Fibroblast of lung (primary cell): ENCODE measurements at regions not wholly inside any gene's neighbourhood (a gene's known extent, or its start where the extent isn't known, plus 50 kb on each side); places are given as distances from the start of the nearest gene placed in this dataset.
"Not testable (repeated sequence)": the region's sequence is repeated elsewhere in the genome, so short reads cannot be mapped to it uniquely, and the experiment has no call there.

Experiments
- DNase-seq, 2 donors: peaks; one replicate each; pipeline versions ENCODE4 v3.0.0 to v3.0.0-alpha.2; 2010; ENCODE audit warnings: low read depth in 2 of 2
- H2AFZ ChIP-seq: 2 replicates; pipeline ENCODE4 v1.5.1; 2012; ENCODE audit warnings: low read length, control low read depth, inconsistent platforms
- H3K27ac ChIP-seq: 2 replicates; pipeline ENCODE4 v1.5.1; 2011; ENCODE audit warnings: low read length, control low read depth; ENCODE audit not compliant: insufficient read depth
- H3K27me3 ChIP-seq: 2 replicates; pipeline ENCODE4 v1.5.1; 2011; ENCODE audit warnings: mild to moderate bottlenecking, low read length; ENCODE audit not compliant: control insufficient read depth, insufficient read depth
- H3K36me3 ChIP-seq: 2 replicates; pipeline ENCODE4 v1.5.1; 2011; ENCODE audit warnings: low read length; ENCODE audit not compliant: control insufficient read depth, insufficient read depth
- H3K4me1 ChIP-seq: 2 replicates; pipeline ENCODE4 v1.5.1; 2011; ENCODE audit warnings: low read length; ENCODE audit not compliant: control insufficient read depth, insufficient read depth; ENCODE audit errors: extremely low read depth
- H3K4me2 ChIP-seq: 2 replicates; pipeline ENCODE4 v1.5.1; 2011; ENCODE audit warnings: low read length, control low read depth; ENCODE audit not compliant: insufficient read depth; ENCODE audit errors: extremely low read depth
- H3K4me3 ChIP-seq, 4 experiments: fragments of 200-600 bp in 1 of 4; sonication (generic) in 1 of 4; replicated peaks in 1 of 4; 2 replicates each; pipeline ENCODE4 v1.5.1; 2011 to 2016; ENCODE audit warnings: low read length in 4 of 4, low read depth in 3 of 4, mild to moderate bottlenecking in 3 of 4, control low read depth in 2 of 4, inconsistent platforms in 1 of 4, mixed read lengths in 1 of 4; ENCODE audit not compliant: insufficient read depth in 1 of 4; ENCODE audit errors: control extremely low read depth in 1 of 4
- H3K79me2 ChIP-seq: 2 replicates; pipeline ENCODE4 v1.5.1; 2012; ENCODE audit warnings: mild to moderate bottlenecking, low read length, inconsistent platforms; ENCODE audit not compliant: control insufficient read depth, insufficient read depth
- H3K9ac ChIP-seq: 2 replicates; pipeline ENCODE4 v1.5.1; 2011; ENCODE audit warnings: mild to moderate bottlenecking, low read length, control low read depth; ENCODE audit not compliant: insufficient read depth
- H3K9me3 ChIP-seq: 2 replicates; pipeline ENCODE4 v1.5.1; 2012; ENCODE audit warnings: low read depth, low read length; ENCODE audit not compliant: control insufficient read depth, insufficient read depth
- H4K20me1 ChIP-seq: 2 replicates; pipeline ENCODE4 v1.5.1; 2011; ENCODE audit warnings: low read length; ENCODE audit not compliant: control insufficient read depth, insufficient read depth; ENCODE audit errors: extremely low read depth
- EZH2 ChIP-seq: IDR thresholded peaks from 2 replicates; pipeline ENCODE4 v1.5.1; 2012; ENCODE audit warnings: low read length, control low read depth, mild to moderate bottlenecking; ENCODE audit errors: missing control alignments
- TF ChIP-seq, protein P1 (sequence below), 2 donors: IDR thresholded peaks in 1 of 2; conservative IDR thresholded peaks in 1 of 2; 1 replicate in 1 of 2; 2 replicates in 1 of 2; pipeline ENCODE4 v1.5.1; 2011 to 2012; ENCODE audit warnings: low read length in 2 of 2, control low read depth in 1 of 2, inconsistent platforms in 1 of 2, low read depth in 1 of 2, mild to moderate bottlenecking in 1 of 2

DNA sequence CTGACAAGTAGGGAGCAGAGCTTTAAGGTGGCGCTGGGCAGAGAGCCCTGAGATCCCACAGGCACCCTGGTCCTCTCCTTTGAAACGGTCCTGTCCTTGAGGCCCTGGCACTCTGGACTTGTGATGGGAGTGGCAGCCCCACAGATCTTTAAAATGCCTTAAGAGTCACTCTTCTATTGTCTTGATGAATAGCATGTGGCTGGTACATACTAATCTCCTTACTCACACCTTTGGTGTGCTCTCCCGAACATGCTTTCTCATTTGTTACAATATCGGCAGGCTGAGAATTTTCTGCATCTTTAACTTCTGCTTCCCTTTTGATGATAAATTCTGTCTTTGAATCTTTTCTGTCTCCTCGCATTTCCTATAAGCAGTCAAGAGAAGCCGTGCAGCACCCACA lies 333.8 kb downstream of the TFAP2A start:
- TF ChIP-seq, protein P1, sequence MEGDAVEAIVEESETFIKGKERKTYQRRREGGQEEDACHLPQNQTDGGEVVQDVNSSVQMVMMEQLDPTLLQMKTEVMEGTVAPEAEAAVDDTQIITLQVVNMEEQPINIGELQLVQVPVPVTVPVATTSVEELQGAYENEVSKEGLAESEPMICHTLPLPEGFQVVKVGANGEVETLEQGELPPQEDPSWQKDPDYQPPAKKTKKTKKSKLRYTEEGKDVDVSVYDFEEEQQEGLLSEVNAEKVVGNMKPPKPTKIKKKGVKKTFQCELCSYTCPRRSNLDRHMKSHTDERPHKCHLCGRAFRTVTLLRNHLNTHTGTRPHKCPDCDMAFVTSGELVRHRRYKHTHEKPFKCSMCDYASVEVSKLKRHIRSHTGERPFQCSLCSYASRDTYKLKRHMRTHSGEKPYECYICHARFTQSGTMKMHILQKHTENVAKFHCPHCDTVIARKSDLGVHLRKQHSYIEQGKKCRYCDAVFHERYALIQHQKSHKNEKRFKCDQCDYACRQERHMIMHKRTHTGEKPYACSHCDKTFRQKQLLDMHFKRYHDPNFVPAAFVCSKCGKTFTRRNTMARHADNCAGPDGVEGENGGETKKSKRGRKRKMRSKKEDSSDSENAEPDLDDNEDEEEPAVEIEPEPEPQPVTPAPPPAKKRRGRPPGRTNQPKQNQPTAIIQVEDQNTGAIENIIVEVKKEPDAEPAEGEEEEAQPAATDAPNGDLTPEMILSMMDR (conservative IDR thresholded peaks at IDR 0.05 in 1 of 2, IDR thresholded peaks at IDR 0.05 in 1 of 2; ENCODE audit: low read depth in 1 of 2, low read length in 2 of 2): no peak
- no peak for TF ChIP-seq EZH2
- no peak overlapping the region for H2AFZ ChIP-seq
- H3K4me1 ChIP-seq: no peaks in the 10 kb centered on the region
- no peaks in the 10 kb centered on the region for H3K79me2 ChIP-seq
- no peaks in the 10 kb centered on the region for H4K20me1 ChIP-seq
- no peaks in the 10 kb centered on the region for H3K9me3 ChIP-seq
- no peak for DNase-seq
- H3K9ac ChIP-seq: no peak overlapping the region
- no peak overlapping the region for H3K27ac ChIP-seq
- no peaks in the 10 kb centered on the region for H3K36me3 ChIP-seq
- H3K4me2 ChIP-seq: no peak overlapping the region
- no peaks in the 10 kb centered on the region for H3K27me3 ChIP-seq
- H3K4me3 ChIP-seq: no peak overlapping the region

DNA sequence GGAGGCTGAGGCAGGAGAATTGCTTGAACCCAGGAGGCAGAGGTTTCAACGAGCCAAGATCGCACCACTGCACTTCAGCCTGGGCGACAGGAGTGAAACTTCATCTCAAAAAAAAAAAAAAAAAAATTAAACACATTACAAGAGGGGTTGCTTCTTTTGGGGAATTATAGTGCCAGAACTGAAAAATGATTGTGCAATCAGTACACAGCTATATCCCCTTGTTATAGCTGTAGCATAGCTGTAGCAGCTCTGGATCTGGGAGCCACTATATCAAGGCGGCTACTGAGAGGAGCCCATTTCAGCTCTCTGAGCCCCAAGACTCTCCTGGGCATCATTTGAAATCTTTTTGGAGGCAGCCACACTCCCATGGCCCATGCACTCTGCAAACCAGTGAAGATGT lies 334.3 kb downstream of the TFAP2A start:
- Histone ChIP-seq H3K4me1 (no peaks in the 10 kb centered on the region), H3K36me3 (no peaks in the 10 kb centered on the region), H3K4me3 (no peak overlapping the region), H3K27me3 (no peaks in the 10 kb centered on the region), H3K9ac (no peak overlapping the region), H3K4me2 (no peak overlapping the region), H3K27ac (no peak overlapping the region), H3K9me3 (no peaks in the 10 kb centered on the region), H2AFZ (no peak overlapping the region), H3K79me2 (no peaks in the 10 kb centered on the region), H4K20me1 (no peaks in the 10 kb centered on the region)
- TF ChIP-seq EZH2: no peak
- TF ChIP-seq, protein P1 (conservative IDR thresholded peaks at IDR 0.05 in 1 of 2, IDR thresholded peaks at IDR 0.05 in 1 of 2; ENCODE audit: low read depth in 1 of 2, low read length in 2 of 2): no peak
- no peak for DNase-seq

DNA sequence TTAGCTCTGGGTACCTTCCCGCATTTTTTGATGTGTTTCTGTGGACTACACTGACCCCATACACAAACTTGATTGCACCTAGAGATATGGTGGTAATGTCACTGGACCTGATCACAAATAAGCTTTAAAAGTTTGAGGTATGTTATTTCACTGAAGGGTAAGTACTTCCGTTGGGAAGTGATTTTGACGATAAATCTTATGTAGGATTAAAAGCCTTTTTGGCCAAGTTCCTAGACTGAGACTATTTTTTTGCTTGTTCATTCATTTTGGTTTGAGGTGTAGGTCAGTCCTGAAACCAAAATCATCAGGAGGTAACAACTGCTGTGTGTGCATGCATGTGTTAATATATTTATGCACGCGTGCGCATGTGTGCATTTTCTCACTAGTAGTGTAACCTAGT lies 336.3 kb downstream of the TFAP2A start:
- no peak for DNase-seq
- Histone ChIP-seq H3K4me1 (no peaks in the 10 kb centered on the region), H4K20me1 (no peaks in the 10 kb centered on the region), H3K79me2 (no peaks in the 10 kb centered on the region), H2AFZ (no peak overlapping the region), H3K27me3 (no peaks in the 10 kb centered on the region), H3K36me3 (no peaks in the 10 kb centered on the region), H3K27ac (no peak overlapping the region), H3K4me3 (no peak overlapping the region), H3K4me2 (no peak overlapping the region), H3K9me3 (no peaks in the 10 kb centered on the region), H3K9ac (no peak overlapping the region)
- TF ChIP-seq, protein P1 (conservative IDR thresholded peaks at IDR 0.05 in 1 of 2, IDR thresholded peaks at IDR 0.05 in 1 of 2; ENCODE audit: low read depth in 1 of 2, low read length in 2 of 2): no peak
- TF ChIP-seq EZH2: no peak

DNA sequence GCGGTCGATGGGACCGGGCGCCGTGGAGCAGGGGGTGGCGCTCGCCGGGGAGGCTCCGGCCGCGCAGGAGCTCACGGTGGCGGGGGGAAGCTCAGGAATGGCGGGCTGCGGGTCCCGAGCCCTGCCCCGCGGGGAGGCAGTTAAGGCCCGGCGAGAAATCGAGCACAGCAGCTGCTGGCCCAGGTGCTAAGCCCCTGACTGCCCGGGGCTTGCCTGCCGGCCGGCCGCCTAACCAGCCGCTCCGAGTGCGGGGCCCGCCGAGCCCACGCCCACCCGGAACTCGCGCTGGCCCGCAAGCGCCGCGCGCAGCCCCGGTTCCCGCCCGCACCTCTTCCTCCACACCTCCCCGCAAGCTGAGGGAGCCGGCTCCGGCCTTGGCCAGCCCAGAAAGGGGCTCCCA lies 340.1 kb downstream of the TFAP2A start:
- H3K79me2 ChIP-seq, H3K4me1 ChIP-seq, H3K9me3 ChIP-seq, H3K27me3 ChIP-seq, H3K4me3 ChIP-seq, H3K4me2 ChIP-seq, H4K20me1 ChIP-seq, H2AFZ ChIP-seq, H3K27ac ChIP-seq, H3K36me3 ChIP-seq, DNase-seq, H3K9ac ChIP-seq: not testable (repeated sequence)
